NCI-H146 treated with DMSO at 0.1 percent for 48 hours (cell line): ENCODE measurements at regions not wholly inside any gene's neighbourhood (a gene's known extent, or its start where the extent isn't known, plus 50 kb on each side); places are given as distances from the start of the nearest gene placed in this dataset.
"Not testable (repeated sequence)": the region's sequence is repeated elsewhere in the genome, so short reads cannot be mapped to it uniquely, and the experiment has no call there.

Experiments
- DNase-seq: peaks from one replicate; lab custom pipeline; 2025; ENCODE audit not compliant: unreplicated experiment; lab: John Stamatoyannopoulos, UW

GRCh38 chr6:140376209-140376608, 1001.8 kb upstream of the CITED2 start:
- DNase-seq: no peak

DNA sequence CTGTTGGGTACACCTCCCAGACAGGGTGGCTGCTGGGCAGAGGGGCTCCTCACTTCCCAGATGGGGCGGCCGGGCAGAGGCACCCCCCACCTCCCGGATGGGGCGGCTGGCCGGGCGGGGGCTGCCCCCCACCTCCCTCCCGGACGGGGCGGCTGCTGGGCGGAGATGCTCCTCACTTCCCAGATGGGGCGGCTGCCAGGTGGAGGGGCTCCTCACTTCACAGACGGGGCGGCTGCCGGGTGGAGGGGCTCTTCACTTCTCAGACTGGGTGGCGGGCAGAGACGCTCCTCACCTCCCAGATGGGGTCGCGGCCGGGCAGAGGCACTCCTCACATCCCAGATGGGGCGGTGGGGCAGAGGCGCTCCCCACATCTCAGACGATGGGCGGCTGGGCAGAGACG, 999.3 kb upstream of the CITED2 start:
- DNase-seq: not testable (repeated sequence)

DNA sequence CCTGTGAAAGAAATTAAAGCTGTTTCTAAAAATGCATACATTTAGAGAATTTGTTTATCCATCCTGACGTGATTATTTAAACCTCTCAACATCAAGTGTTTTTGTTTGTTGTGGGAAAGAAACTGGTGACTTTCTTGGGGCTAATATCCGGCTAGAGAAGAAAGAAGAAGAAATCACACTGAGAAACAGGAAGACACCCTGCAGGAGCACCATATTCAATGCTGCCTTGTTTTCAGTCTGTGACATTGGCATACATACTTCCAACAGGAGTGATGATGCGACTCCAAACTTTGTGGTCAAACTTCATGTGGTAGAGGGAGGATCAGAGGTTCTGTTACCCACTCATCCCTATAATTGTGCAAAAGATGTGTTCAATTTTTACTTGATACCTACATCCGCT, 997.6 kb upstream of the CITED2 start:
- DNase-seq: no peak

DNA sequence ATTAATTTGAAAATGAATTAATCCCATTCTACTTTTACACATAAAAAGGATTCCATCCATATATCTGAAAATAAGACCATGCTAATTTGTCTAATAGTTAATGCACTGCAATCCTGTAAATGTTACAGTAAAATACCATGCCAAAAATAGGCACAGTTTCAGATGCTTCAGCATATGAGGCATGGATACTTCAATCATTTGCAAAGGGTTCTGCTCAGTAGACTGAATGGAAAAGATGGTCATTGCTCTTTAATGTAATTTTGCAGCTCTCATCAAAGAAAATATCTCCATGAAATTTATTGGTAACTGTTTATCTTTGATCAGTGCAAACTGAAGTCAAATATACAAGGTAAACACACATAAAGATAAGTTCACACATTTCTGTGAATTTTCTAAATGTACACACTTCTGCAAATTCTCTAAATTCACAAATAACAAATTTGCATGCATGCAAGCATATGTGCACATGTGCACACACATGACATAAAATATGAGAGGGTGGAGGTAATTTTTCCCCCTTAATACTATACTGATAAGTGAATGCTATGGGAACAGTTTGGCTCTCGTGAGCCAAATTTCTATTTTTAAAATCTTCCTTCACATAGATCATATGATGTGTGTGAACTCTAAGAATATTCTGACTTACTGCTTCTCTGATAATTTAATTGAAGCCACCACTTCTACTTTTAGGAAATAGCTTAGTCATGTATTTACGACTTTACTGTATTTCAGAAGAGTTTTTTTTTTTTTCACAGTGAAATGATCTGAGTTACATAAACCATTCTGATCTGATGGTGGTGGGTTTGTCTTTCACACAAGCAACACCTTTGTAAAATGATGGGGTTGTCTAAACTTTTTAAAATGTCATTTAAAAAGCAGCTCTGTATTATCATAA, 996.8 kb upstream of the CITED2 start:
- DNase-seq: no peak

- DNase-seq: no peak
Observed at GRCh38 chr6:140370441-140370840, 996.0 kb upstream of the CITED2 start.

GRCh38 chr6:140366991-140367390, 992.5 kb upstream of the CITED2 start:
- DNase-seq: no peak

DNA sequence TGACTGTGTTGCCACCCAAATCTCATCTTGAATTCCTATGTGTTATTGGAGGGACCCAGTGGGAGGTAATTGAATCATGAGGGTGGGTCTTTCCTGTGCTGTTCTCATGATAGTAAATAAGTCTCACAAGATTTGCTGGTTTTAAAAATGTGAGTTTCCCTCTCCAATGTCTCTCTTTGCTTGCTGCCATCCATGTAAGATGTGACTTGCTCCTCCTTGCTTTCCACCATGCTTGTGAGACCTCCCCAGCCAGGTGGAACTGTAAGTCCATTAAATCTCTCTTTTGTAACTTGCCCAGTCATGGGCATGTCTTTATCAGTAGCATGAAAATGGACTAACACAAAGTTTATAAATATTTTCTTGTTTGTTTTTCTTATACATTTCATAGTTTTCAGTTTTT, 990.5 kb upstream of the CITED2 start:
- no peak for DNase-seq

DNA sequence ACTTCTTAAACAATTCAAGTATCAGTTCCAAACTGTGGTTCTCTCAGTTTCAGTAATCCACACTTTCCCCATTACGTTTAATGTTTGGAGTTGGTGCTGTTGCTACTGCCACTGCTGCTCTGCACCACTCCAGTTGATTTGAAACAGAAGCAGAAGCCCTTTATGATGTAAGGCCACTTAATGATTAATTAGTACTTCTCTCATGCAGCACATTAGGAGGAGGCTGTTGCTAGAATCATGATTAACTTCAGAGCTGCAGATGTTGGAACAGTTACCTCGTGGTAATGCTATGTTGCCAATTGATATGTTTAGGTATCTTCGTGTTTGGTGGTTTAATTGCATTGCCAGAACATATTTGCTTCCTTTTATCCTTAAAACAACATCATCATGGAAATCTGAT, 986.2 kb upstream of the CITED2 start:
- no peak for DNase-seq

GRCh38 chr6:140355476-140355875, 981.0 kb upstream of the CITED2 start:
- no peak for DNase-seq

DNA sequence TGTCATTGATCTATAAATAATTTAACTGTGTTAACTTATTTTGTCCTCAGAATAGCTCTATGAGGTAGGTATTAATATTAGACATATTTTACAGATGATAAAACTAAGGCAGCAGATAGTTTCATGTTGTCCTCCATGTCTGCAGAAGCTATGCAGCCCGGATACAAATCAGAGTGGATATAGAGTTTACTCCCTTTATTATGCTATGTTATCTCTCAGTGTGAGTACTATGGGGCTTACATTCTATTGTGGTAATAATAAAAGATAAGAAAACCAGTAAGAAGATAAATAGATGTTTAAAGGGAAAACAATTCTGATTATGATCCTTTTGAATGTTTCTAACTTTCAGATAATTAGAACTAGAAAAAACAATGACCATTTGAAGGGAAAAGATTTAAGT, 979.8 kb upstream of the CITED2 start:
- no peak for DNase-seq

DNA sequence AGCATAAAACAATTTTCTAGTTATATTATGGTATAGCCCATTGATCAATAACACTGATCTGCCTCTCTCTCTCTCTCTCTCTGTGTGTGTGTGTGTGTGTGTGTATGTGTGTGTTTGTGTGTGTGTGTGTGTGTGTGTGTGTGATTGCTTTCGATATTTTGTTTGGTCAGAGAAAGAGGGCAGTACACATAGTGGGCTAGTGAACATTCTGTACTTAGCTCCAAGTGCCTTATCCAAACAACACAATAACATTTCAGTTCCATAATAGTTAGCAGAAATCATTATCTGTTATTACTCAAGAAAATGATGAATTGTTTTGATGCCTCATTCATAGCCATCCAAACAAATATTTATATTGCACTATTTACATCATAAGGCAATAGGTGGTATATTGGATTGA, 979.1 kb upstream of the CITED2 start:
- DNase-seq: no peak

- no peak for DNase-seq
Observed at GRCh38 chr6:140346428-140346827, 972.0 kb upstream of the CITED2 start.

DNA sequence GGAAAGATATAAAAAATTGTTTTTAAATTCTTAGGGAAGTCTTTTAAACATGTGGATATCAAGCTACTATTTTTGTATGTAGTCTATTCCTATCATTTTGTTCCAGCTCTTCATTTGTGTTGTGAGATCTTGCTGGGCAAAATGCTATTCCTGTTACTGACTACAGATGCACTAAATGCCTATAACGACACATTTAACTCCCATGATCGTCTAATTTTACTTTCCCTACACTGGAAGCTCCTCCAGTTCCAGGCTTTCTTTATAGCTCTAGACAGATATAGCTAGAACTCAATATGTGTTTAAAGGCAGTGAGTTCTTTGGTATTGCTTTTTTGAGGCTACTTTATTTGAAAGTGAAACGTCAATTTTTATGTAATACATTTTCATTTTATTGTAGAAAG, 971.5 kb upstream of the CITED2 start:
- DNase-seq: no peak

DNA sequence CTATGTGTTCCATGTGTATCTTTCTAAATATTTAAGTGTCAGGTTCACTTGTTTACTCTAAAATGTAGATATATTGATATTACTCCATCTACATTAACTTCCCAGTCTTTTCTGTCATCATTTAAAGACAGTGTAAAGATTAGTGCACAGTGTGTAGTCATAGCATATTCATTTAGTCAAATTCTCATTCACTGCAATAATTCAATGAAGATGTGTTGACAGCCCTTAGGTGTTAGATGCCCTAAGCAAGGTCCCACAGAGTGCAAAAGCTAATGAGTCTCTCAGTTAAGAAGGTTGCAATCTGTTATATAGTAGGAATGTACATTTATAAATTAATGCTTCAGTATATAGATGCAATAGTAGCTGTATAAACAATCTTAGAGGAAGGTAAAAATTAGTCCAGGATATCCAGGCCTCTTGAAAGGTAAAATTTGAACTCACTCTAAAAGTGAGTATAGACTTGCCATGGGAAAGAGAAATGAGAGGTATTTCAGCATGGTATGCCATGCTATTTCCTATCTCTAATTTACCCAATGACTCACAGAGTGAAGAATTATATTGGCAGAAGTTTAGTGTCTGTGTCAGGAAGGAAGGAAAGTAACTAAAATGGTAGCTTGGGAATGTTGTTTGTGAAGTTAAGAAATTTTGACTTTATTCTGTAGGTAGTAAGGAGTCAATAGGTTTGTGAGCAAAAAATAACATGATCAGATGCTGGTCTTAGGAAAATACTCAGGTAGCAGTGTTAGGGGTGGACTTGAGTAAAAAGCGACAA, 969.9 kb upstream of the CITED2 start:
- DNase-seq: no peak

- DNase-seq: no peak
Observed at GRCh38 chr6:140343128-140343527, 968.7 kb upstream of the CITED2 start.

- no peak for DNase-seq
Observed at GRCh38 chr6:140341272-140341671, 966.8 kb upstream of the CITED2 start.

DNA sequence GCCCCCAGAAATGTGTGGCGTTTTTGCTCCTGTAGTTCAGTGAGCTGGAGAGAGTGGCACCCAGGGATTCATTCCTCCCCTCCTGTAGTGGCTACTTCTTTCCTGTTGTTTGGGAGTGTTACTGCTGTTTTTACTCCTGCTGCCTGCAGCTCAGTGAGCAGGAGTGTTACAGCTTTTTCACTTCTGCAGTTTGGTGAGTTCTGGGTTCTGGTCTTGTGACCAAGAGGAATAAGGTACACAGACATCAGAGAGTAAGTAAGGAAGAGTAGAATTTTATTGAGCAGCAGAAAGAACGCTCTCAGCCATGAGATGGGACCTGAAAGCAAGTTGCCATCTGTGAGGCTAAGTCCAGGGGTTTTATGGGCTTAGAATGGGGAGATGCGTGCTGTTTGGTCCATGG, 966.3 kb upstream of the CITED2 start:
- DNase-seq: no peak

DNA sequence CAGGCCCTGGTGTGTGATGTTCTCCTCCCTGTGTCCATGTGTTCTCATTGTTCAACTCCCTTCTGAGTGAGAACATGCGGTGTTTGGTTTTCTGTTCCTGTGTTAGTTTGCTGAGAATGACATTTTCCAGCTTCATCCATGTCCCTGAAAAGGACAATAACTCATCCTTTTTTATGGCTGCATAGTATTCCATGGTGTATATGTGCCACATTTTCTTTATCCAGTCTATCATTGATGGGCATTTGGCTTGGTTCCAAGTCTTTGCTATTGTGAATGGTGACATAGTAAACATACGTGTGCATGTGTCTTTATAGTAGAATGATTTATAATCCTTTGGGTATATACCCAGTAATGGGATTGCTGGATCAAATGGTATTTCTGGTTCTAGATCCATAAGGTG, 964.6 kb upstream of the CITED2 start:
- not testable (repeated sequence) for DNase-seq

- no peak for DNase-seq
Observed at GRCh38 chr6:140321891-140322290, 947.4 kb upstream of the CITED2 start.

- DNase-seq: no peak
Observed at GRCh38 chr6:140320081-140321080, 945.9 kb upstream of the CITED2 start.

DNA sequence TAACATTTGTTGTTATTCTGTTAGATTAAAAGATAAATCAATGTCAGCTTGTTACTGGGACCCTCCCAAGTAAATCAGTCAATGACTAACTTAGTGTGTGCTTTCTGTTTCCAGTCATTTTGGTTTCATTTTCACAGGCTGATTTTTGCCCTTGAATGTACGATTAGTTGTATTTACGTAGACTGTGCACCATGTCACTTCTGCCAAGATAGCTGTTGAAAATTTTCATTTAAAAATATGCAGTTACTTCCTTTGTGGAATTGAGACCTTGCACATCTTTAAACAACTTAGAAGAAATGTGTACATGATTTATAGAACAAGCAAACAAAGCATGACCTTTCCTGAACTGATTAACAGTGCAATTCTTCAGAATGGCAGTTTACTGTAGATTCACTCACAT, 944.8 kb upstream of the CITED2 start:
- DNase-seq: no peak
